C4-2B (cell line): ENCODE measurements at regions not wholly inside any gene's neighbourhood (a gene's known extent, or its start where the extent isn't known, plus 50 kb on each side); places are given as distances from the start of the nearest gene placed in this dataset.

ENCODE experiments used
- H3K27ac ChIP-seq: fragments of 450-650 bp; 2 replicates; pipeline ENCODE4 v1.5.1; 2017
- ZFX ChIP-seq: fragments of 450-650 bp; IDR thresholded peaks from 2 replicates; pipeline ENCODE4 v1.6.1; 2017
- TF ChIP-seq, protein P1 (sequence below): fragments of 450-650 bp; conservative IDR thresholded peaks from 2 replicates; pipeline ENCODE4 v1.5.1; 2017; ENCODE audit warnings: mild to moderate bottlenecking

DNA sequence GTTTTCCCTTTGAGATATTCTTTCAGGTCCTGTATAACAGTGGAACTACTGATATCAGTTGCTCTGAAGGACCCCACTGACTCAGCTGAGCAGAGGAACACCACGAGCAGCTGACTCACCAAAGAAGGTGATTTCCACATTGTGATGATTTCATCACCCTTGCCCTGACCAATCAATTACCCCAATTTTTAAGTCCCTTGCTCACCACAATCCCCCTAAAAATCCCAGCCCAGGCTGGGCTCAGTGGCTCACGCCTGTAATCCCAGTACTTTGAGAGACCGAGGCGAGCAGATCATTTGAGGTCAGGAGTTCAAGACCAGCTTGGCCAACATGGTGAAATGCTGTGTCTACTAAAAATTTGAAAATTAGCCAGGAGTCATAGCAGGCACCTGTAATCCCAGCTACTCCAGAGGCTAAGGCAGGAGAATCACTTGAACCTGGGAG lies 125.3 kb upstream of the ABCA1 start:
- TF ChIP-seq, protein P1, sequence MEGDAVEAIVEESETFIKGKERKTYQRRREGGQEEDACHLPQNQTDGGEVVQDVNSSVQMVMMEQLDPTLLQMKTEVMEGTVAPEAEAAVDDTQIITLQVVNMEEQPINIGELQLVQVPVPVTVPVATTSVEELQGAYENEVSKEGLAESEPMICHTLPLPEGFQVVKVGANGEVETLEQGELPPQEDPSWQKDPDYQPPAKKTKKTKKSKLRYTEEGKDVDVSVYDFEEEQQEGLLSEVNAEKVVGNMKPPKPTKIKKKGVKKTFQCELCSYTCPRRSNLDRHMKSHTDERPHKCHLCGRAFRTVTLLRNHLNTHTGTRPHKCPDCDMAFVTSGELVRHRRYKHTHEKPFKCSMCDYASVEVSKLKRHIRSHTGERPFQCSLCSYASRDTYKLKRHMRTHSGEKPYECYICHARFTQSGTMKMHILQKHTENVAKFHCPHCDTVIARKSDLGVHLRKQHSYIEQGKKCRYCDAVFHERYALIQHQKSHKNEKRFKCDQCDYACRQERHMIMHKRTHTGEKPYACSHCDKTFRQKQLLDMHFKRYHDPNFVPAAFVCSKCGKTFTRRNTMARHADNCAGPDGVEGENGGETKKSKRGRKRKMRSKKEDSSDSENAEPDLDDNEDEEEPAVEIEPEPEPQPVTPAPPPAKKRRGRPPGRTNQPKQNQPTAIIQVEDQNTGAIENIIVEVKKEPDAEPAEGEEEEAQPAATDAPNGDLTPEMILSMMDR: no peak
- TF ChIP-seq ZFX: no peak
- H3K27ac ChIP-seq: no peak overlapping the region

GRCh38 chr9:105054491-105054890 lies 126.5 kb upstream of the ABCA1 start:
- TF ChIP-seq ZFX: no peak
- TF ChIP-seq, protein P1: no peak
- H3K27ac ChIP-seq: no peak overlapping the region; the same call in 1 of the 2 replicates

GRCh38 chr9:105055917-105056316 lies 128.0 kb upstream of the ABCA1 start:
- no peak for TF ChIP-seq ZFX
- TF ChIP-seq, protein P1: no peak; the same call in 1 of the 2 replicates
- H3K27ac ChIP-seq: no peak overlapping the region

DNA sequence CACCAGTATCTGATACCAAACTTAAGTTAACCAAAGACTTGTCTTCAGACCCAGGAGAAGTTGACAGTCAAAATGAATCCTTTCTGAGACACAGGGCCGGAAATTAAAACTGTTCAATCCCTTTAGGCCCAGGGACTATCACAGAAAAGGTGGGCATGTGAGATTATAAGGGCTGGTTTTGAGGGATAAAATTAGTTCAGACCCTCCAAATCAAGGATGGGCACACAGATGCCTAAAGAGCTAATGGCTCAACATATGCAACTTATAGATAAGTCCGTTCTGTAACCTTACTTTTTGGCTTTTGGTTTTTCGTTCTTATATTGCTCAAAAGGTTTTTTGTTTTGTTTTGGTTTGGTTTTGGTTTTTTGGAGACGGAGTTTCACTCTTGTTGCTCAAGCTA lies 129.6 kb upstream of the ABCA1 start:
- TF ChIP-seq ZFX: no peak
- TF ChIP-seq, protein P1: no peak
- no peak overlapping the region for H3K27ac ChIP-seq

DNA sequence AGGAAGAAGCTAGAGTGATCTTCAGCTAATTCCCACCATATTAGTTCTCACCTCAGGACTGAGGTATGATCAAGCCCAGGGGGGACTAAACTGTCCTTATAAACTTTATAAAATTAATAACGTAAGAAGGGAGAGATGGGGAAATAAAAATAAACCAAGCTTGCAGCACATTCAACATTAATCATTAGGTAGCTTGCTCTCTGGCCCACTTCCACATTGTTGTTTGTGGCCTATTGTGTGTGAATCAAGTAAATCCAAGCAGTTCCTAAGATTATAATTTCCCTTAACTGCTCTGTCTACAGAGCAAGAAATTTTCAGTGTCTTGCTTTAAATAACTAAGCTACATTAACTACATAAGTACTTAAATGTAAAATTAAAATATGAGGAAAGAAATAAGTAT lies 131.3 kb upstream of the ABCA1 start:
- TF ChIP-seq, protein P1: no peak
- no peak for TF ChIP-seq ZFX
- no peak overlapping the region for H3K27ac ChIP-seq

DNA sequence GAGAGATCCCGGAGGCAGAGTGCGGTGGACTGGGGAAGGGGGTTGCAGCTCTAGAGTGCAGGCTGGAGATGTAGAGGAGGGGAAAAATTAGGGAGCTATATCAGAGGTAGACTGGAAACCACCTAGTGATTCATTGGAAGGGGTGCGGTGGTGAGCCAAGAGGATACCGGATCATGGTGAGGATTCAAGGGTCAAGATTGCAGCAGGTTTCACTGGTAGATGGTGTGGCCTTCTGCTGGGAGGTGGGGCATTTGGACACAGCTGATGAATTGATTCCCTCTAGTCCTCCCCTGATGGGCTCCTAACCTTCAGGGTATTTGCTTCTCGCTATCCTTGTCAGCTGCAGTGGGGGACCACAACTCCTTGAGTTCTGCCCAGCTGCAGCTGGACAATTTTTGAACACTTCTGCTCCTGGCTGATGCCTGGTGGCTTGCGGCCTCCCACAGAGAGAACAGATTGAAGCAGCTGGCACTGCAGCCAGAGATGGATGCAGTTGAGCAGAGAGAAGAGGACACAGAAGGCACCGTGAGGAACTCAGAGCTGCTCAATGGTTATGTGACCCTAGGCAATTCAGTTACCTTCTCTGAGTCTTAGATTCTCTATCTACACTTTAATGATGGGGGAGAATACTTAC lies 134.4 kb upstream of the ABCA1 start:
- no peak overlapping the region for H3K27ac ChIP-seq
- TF ChIP-seq ZFX: no peak
- TF ChIP-seq, protein P1: no peak

GRCh38 chr9:105064248-105065097 lies 136.5 kb upstream of the ABCA1 start:
- no peak for TF ChIP-seq ZFX
- TF ChIP-seq, protein P1: no peak
- peak overlapping the region; percentile 43 for H3K27ac ChIP-seq
